NCI-H146 treated with DMSO at 0.1 percent for 48 hours (cell line): ENCODE measurements at regions not wholly inside any gene's neighbourhood (a gene's known extent, or its start where the extent isn't known, plus 50 kb on each side); places are given as distances from the start of the nearest gene placed in this dataset.

Experiments
- DNase-seq: peaks from one replicate; lab custom pipeline; 2025; ENCODE audit not compliant: unreplicated experiment; lab: John Stamatoyannopoulos, UW

DNA sequence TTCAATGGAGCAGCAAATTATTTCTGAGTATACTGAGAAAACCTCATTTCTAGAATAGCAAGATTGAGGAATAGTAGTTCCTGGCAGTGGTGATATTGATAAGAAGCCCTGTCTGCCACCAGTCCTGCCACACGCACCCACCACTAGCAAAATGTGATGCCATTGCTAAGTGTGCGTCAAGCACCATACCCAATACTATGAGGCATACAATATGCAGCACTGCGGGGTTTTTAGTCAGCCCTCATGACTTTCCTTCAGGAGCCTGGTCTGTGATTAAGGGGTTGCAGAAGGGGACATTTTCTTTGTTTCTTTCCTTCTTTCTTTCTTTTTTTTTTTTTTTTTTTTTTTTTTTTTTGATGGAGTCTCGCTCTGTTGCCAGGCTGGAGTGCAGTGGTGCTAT, 128.7 kb upstream of the USP38 start:
- DNase-seq = no peak

DNA sequence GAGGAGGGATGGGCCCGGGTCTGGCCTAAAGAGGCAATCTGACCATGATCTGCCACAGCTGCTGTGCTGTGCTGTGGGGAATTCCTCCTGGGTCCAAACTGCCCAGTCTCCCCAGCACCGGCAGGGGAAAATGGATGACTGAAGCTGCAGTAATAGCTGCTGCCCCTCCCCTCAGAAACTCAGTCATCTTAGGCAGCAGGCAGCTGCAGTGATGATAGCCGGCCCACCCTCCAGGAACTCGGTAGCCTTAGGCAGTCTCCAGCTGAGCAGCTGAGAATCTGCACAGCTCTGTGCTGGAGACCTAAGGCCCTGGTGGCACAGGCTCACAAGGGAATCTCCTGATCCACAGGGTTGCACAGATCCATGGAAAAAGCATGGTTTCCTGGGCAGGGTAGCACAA, 113.4 kb upstream of the USP38 start:
- DNase-seq = no peak

DNA sequence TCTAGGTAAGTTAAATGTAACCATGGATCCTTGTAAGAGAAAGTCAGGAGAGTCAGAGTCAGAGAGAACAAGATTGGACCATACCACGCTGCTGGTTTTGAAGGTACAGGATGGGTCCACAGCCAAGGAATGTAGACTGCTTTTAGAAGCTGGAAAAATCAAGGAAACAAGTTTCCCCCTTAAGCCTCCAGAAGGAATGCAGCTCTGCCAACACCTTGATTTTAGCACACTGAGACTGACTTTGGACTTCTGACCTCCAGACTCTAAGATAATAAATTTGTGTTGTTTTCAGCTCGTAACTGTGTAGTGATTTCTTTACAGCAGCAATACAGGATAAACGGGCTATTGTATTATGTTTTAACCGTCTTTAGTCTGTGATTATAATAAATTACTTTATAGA, 108.0 kb upstream of the USP38 start:
- no peak for DNase-seq

DNA sequence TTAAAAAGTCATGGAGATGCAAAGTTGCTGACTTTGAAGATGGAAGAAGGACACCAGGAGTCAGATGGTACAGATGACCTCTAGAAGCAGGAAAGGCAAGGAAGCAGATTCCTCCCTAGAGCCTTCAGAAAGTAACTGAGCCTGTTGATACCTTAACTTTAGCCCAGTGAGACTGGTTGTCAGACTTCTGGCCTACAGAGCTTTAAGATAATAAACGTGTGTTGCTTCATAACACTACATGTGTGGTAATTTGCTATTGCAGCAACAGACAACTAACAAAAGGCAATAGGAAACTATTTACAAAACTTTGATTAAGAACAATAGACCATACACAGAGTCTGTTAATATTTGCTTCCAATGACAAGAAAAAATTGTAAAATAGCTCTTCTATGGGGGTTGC, 102.0 kb upstream of the USP38 start:
- no peak for DNase-seq

DNA sequence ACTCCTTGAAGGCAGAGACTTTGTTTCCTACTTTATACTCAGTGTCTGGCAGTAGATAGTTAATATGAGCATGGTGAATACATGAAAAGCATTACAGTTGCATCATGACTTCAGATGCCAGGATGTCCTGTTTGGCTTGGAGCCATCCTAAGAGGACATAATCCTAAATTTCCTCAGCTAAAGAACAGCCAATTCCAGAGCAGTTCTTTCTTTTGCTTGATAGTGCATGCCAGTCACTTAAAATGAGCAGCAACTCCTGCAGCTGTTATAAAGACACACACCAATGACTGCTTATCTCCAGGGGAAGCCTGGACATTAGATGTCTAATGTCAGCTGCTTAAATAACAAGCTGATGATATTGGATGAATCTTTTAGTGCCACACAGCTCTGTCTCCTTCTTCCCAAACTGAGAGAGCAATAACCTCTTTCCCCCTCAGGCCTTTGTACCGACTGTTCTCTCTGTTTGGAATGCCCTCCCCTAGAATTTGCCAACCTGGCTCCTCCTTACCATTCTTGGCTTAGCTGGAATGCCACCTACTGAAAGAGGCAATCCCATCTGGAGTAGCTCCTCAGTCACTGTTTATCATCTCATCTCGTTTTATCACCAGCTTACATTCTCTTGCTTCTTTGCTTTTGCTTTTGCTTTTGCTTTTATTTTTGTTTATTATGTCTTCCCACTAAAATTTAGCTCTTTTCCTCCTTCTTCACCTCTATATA, 100.8 kb upstream of the USP38 start:
- DNase-seq = no peak

DNA sequence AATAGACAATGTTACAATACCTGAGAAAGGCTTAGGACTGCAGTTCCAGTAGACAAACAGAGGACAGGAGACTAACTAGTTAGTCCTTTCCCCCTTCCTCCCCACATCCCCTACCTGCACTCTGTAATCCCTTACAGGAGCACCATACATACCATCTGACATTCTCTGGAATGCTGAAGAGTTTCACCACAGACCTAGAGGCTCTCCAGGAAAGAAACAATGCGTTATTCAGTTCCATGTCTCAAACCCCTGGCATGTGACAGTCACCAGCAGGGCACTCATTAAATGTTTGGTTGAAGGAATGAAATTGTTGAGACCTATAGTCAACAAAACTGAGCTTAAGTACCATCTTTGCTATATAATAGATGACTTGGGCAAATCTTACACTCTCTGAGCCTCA, 100.2 kb upstream of the USP38 start:
- DNase-seq = no peak

DNA sequence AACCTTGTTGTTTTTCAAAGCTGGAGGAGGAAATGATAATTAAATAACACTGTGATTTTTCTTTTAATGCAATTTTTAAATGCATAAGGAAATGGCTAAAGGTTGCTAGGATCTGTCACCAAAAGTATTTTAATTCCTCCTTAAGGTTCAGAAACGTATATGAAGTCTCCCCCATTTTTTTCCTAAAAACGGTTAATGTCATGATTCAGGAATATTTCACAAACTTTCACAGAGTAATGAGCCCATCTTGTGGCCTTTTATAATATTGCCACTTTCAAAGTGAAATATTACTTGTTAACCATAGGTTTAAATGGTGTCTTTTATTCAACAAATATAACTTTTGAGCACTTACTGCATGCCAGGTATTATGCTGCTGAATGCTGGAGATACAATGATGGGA, 99.5 kb upstream of the USP38 start:
- DNase-seq = no peak

DNA sequence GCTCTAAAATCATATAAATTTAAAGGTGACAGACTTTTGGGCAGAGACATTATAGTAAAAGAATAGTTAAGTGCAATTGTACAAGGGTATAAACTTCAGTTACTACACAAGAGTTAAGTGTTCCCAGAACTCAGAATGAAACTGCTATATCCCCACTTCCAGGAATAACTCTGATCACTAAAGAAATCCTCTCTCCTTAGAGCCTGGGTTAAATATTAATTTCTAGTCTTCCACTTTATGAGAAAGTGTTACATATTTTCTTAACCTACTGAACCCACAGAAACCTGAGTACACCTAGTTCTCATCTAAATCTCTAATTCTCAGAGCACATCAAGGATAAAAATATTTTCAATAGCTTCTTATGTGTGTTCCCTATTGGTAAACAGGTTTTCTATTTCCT, 99.1 kb upstream of the USP38 start:
- DNase-seq = no peak

DNA sequence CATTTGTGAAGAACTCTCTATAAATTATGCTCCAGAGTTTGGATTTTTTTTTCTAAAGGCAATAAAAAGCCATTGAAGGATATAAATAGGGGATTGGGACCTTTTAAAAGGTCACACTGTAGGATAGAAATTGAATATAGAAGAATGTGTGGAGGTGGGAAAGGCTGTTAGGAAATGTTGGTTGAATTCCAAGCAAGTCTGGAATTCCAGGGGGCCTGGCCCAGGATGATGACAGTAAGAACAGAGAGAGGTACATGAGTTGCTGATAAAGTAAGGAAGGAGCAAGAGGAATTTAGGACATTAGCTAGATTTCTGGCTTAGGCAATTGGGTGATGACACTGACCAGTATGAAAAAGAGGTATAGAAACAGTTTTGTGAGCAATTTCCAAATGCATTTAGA, 95.4 kb upstream of the USP38 start:
- no peak for DNase-seq

DNA sequence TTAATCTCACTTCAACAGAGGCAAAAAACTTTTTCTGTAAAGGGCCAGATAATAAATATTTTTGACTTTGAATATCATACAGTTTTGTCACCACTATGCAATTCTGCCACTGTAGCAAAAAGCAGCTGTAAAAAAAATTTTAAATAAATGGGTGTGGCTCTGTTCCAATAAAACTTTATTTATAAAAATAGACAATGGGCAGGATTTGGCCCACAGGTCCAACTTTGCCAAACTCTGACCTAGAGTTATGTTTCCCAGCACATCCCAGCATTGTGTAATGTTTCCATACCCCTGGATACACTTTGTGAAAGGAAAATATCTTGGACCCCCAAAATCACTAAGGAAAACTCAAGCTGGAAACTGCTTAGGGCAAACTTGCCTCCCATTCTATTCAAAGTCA, 94.9 kb upstream of the USP38 start:
- no peak for DNase-seq

DNA sequence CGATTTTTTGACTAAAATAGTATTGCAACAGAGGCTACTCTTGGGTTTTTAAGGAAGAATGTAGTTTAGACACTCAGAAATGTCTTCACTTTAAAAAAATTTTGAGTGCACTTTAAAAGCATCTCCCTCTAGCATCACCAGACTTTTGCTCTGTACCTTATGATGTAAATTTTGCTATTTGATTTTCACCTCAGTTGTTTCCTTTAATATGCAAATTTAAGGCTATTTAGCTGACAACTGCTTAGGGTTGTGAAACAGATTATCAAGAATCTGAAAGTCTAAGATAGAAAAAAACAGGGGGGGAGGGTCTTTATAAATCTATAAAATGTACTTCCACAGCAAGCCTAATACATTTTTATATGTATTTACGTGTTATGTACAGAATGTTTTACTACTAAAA, 92.9 kb upstream of the USP38 start:
- DNase-seq = no peak

DNA sequence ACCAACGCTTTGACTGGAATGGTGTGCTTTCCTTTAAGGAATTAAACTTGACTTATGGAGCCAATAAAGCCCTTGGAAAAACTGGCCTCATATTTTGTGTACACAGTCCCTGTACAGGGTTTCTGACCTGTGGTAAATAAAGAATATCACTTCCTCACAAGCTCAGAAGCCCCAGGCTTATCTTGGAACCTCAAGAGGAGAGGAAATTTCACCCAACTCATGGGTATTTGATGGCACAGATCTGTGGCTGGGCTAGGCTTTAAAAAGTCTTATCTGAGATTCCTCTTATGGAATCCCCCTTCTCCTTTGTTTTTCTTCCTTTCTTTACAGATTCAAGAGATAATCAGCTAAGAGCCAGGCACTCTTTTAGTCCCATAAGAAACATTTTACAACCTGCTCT, 89.3 kb upstream of the USP38 start:
- DNase-seq = no peak

DNA sequence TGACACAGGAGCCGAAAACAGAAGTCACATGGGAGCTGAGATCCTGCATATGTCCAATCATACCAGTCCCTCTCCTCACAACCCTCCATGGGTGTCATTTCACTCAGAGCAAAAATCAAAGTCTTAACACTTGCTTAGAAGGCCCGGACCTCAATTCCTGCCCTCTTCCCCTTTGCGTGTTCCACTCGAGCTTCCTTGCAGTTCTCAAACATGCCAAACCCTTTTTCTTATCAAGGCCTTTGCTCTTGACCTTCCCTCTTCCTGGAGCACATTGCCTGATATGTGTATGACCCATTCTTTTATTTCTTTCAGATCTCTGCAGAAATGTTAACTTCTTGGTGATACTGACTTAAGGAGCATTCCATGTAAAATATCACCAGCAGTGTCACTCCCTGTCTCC, 87.0 kb upstream of the USP38 start:
- DNase-seq = no peak

DNA sequence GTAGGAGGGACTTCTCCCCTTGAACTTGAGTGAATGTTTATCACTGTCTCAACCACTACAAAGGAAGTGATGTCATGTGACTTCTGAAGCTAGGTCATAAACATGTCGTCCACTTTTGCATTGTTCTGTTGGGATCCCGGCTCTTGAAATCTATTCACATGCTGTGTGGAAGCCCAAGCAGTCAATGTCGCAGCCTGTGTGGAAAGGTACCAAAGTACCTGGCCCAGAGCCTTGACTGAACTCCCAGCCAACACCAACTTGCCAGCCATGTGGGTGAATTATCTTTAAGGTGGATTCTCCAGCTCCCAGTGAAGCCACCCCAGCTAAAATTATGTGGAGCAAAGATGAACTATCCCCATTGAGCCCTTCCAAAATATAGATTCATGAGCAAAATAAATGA, 85.0 kb upstream of the USP38 start:
- DNase-seq = no peak

DNA sequence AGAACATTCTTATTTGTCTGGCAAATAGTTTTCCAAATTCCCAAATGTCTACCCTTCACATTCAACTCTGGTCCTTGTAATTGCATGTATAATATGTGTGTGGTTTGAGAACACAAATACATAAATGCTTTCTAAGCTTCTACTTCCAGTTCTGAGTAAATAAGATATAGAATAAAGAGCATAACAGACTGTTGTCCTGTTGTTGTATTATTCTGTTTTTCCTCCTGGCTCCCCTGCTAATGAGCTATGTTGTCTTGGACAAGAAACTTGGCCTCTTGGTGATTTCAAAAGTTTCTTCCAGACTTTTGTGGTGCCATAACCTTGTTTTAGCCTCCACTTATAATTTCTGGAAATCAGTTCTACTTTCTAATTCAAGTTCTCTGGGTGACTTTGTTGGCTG, 75.3 kb upstream of the USP38 start:
- DNase-seq = no peak

DNA sequence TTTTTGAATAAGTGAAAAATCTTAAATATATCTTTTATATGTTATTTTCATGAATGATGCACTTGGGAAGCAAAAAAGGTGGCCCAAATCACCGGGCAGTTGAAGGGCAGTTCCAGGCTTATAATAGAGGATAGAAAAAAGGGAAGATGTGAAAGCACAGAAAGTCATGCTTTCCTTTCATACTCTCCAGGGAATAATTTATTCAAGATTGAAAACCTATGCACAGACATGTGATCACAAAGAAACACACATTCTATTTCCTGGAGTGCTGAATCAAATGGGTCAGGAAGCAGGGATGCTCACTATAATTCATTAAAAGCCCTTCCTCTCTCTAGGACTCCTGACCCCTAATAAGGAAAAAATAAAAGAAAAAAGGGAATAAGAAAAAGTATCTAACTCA, 66.1 kb upstream of the USP38 start:
- no peak for DNase-seq

DNA sequence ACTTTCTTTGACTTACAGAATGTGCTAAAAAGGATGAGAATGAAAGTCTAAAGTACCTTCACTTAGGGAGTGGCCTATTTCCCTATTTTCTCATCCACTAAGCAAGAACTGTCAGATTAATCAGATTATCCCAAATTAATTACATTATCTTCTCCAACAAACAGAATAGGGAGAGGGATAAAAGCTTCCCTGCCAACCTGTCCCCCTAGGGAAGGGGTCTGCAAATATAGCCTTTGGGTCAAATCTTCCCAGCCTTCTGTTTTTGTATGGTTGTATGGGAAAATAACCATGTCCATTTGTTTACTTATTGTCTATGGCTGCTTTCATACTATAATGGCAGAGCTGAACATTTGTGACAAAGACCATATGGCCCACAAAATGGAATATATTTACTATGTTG, 57.1 kb upstream of the USP38 start:
- DNase-seq = no peak

DNA sequence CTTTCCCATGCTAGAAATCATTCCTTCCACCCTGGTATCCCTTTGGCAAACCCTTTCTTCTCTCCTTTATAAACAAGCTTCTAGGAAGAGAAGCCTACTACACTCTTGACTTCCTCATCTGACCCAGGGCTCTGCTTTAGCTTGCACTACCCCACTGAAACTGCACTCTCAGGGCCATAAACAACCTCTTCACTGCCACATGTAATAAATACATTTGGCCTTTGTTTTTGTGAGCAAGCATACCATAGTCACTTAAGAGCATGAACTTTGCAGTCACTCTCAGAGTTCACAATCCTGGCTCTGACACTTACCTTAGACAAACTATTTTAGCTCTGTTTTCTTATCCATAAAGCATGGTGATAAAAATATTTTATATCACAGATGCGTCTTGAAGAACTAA, 50.7 kb upstream of the USP38 start:
- no peak for DNase-seq
